NT2/D1 (cell line): ENCODE measurements at regions not wholly inside any gene's neighbourhood (a gene's known extent, or its start where the extent isn't known, plus 50 kb on each side); places are given as distances from the start of the nearest gene placed in this dataset.

Source experiments
- YY1 ChIP-seq: IDR thresholded peaks from 2 replicates; pipeline ENCODE4 v1.6.1; 2011; ENCODE audit not compliant: insufficient read length, insufficient read depth
- ZNF274 ChIP-seq: IDR thresholded peaks from 2 replicates; pipeline ENCODE4 v1.6.1; 2011; ENCODE audit warnings: mild to moderate bottlenecking, low read depth, low read length

GRCh38 chr5:37957218-37957617, 117.4 kb upstream of the GDNF start:
- TF ChIP-seq YY1 (no peak), ZNF274 (no peak)
